Nephron progenitor cell (in vitro differentiated cells): ENCODE measurements at regions not wholly inside any gene's neighbourhood (a gene's known extent, or its start where the extent isn't known, plus 50 kb on each side); places are given as distances from the start of the nearest gene placed in this dataset.

ENCODE experiments used
- DNase-seq: peaks from one replicate; pipeline ENCODE4 v3.0.0; 2021
- H3K27ac Mint-ChIP-seq: 2 replicates; pipeline ENCODE4 v1.8.0; 2021; ENCODE audit warnings: mild to moderate bottlenecking, moderate library complexity, mixed read lengths
- H3K27me3 Mint-ChIP-seq: 2 replicates; pipeline ENCODE4 v1.8.0; 2021; ENCODE audit warnings: mild to moderate bottlenecking, low read depth, mixed read lengths; ENCODE audit not compliant: poor library complexity
- H3K36me3 Mint-ChIP-seq: 2 replicates; pipeline ENCODE4 v1.8.0; 2021; ENCODE audit warnings: low read depth, mixed read lengths
- H3K4me1 Mint-ChIP-seq: 2 replicates; pipeline ENCODE4 v1.8.0; 2021; ENCODE audit warnings: mixed read lengths
- H3K4me3 Mint-ChIP-seq: 2 replicates; pipeline ENCODE4 v1.8.0; 2021; ENCODE audit warnings: mild to moderate bottlenecking, moderate library complexity, mixed read lengths
- H3K9me3 Mint-ChIP-seq: 2 replicates; pipeline ENCODE4 v1.8.0; 2021; ENCODE audit warnings: mild to moderate bottlenecking, moderate library complexity, mixed read lengths
- CTCF ChIP-seq: fragments of 200-600 bp; sonication (generic); IDR thresholded peaks from 2 replicates; pipeline ENCODE4 v1.5.0; 2021; ENCODE audit warnings: antibody characterized with exemption

- H3K27me3 Mint-ChIP-seq: peaks cover 7% of the 10 kb centered on the region
- H3K9me3 Mint-ChIP-seq: peaks cover under 1% of the 10 kb centered on the region
- no peaks in the 10 kb centered on the region for H3K4me1 Mint-ChIP-seq
- no peak for TF ChIP-seq CTCF
- H3K4me3 Mint-ChIP-seq: no peak overlapping the region
- H3K36me3 Mint-ChIP-seq: no peaks in the 10 kb centered on the region
- no peak overlapping the region for H3K27ac Mint-ChIP-seq
- DNase-seq: no peak
These were observed 174.8 kb upstream of the CXCL13 start for GRCh38 chr4:77430847-77431246.

- no peak for TF ChIP-seq CTCF
- Mint-ChIP-seq H3K36me3 (no peaks in the 10 kb centered on the region), H3K27ac (no peak overlapping the region), H3K27me3 (peaks cover 7% of the 10 kb centered on the region), H3K4me1 (no peaks in the 10 kb centered on the region), H3K4me3 (no peak overlapping the region), H3K9me3 (no peaks in the 10 kb centered on the region)
- no peak for DNase-seq
These were observed 174.1 kb upstream of the CXCL13 start for GRCh38 chr4:77431546-77431945.

GRCh38 chr4:77432717-77433417 lies 172.8 kb upstream of the CXCL13 start:
- H3K27ac Mint-ChIP-seq: no peak overlapping the region
- H3K4me1 Mint-ChIP-seq: no peaks in the 10 kb centered on the region
- no peaks in the 10 kb centered on the region for H3K36me3 Mint-ChIP-seq
- H3K27me3 Mint-ChIP-seq: peaks cover 7% of the 10 kb centered on the region
- DNase-seq: no peak
- no peak for TF ChIP-seq CTCF
- H3K9me3 Mint-ChIP-seq: no peaks in the 10 kb centered on the region
- H3K4me3 Mint-ChIP-seq: no peak overlapping the region

- Mint-ChIP-seq H3K4me3 (no peak overlapping the region), H3K27me3 (peaks cover 3% of the 10 kb centered on the region), H3K4me1 (no peaks in the 10 kb centered on the region), H3K9me3 (no peaks in the 10 kb centered on the region), H3K36me3 (no peaks in the 10 kb centered on the region), H3K27ac (no peak overlapping the region)
- TF ChIP-seq CTCF: peak; percentile 60
- DNase-seq: peak; percentile 13
These were observed 172.2 kb upstream of the CXCL13 start for GRCh38 chr4:77433418-77433733.

- DNase-seq: no peak
- peaks cover 3% of the 10 kb centered on the region for H3K27me3 Mint-ChIP-seq
- TF ChIP-seq CTCF: no peak
- no peak overlapping the region for H3K27ac Mint-ChIP-seq
- no peaks in the 10 kb centered on the region for H3K36me3 Mint-ChIP-seq
- H3K9me3 Mint-ChIP-seq: no peaks in the 10 kb centered on the region
- H3K4me1 Mint-ChIP-seq: no peaks in the 10 kb centered on the region
- no peak overlapping the region for H3K4me3 Mint-ChIP-seq
These were observed 171.1 kb upstream of the CXCL13 start for GRCh38 chr4:77434299-77435092.

- DNase-seq: no peak
- H3K27ac Mint-ChIP-seq: no peak overlapping the region
- no peak for TF ChIP-seq CTCF
These were observed 168.5 kb upstream of the CXCL13 start for GRCh38 chr4:77437079-77437478.

More at GRCh38 chr4:77437079-77437478, 168.5 kb upstream of the CXCL13 start:
- H3K4me1 Mint-ChIP-seq: no peaks in the 10 kb centered on the region
- no peaks in the 10 kb centered on the region for H3K9me3 Mint-ChIP-seq
- peaks cover 7% of the 10 kb centered on the region for H3K27me3 Mint-ChIP-seq
- no peaks in the 10 kb centered on the region for H3K36me3 Mint-ChIP-seq
- H3K4me3 Mint-ChIP-seq: no peak overlapping the region
